ENCODE measurements at regions not wholly inside any gene's neighbourhood (a gene's known extent, or its start where the extent isn't known, plus 50 kb on each side); places are given as distances from the start of the nearest gene placed in this dataset.

GRCh38 chr10:2729197-2729596, 338.2 kb upstream of the PFKP start:
- DNase-seq (no peak), ATAC-seq (no peak)
- H3K36me3 ChIP-seq, result no peaks in the 10 kb centered on the region
- H3K4me3 ChIP-seq, result no peak overlapping the region
- no peaks in the 10 kb centered on the region for H3K4me1 ChIP-seq
- peaks cover 0 to 16% (median 0%) of the 10 kb centered on the region in 11 donors for H3K9me3 ChIP-seq
- no peak overlapping the region for H3K27ac ChIP-seq
- peaks cover 0 to 21% (median 8%) of the 10 kb centered on the region in 7 donors for H3K27me3 ChIP-seq
- TF ChIP-seq CTCF (IDR thresholded peaks at IDR 0.05), result no peak
- intact Hi-C loops (cut with DNase I), result no loop called here
- 70 to 79% methylated on average over 4 of the region's 4 CpGs for WGBS, 2 donors

DNA sequence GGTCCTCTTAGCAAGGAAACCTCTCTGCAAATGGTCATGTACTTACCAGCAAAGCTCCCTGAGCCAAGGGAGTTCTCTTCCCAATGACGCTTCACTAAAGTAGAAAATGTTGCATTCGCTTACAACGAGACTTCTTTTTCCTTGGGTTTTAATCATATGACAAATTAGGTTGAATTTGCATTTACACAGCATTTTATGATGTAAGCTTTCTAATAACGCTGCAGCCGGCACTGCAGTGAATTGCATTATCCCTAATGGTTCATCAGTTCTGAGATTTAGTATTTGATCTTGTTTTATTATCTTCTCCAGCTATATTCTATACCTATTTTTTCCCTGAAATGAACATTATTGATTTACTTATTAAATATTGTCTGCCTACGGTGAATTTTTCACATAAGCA, 339.3 kb upstream of the PFKP start:
- TF ChIP-seq CTCF (IDR thresholded peaks at IDR 0.05), result no peak
- DNase-seq (no peak), ATAC-seq (no peak)
- WGBS, 2 donors, result 91 to 93% methylated on average over 6 of the region's 6 CpGs
- Histone ChIP-seq H3K4me3 (no peak overlapping the region), H3K27me3 (peaks cover 0 to 16% (median 0%) of the 10 kb centered on the region in 7 donors), H3K4me1 (no peaks in the 10 kb centered on the region), H3K9me3 (peaks cover 0 to 14% (median 0%) of the 10 kb centered on the region in 11 donors), H3K27ac (no peak overlapping the region), H3K36me3 (no peaks in the 10 kb centered on the region)
- intact Hi-C loops (cut with DNase I), result no loop called here

DNA sequence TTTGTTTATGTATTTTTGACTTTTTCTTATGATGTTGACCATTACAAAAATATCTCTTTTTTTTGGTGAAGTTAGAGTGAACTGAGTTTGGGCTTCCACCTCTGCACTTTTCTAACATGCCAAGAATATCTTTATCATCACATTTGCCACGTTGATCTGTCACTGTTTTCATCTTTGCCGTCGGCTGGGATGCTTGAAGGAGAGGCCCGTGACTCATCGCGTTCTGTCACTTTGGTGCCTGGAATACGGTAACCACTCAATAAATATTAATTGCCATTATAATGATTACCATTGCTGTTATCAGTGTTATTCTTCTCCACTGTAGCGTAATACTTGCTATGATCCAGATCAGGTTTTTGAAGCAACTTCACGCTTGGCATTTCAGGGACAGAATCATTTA, 350.8 kb upstream of the PFKP start:
- H3K9me3 ChIP-seq, result peaks cover 0 to 2% (median 0%) of the 10 kb centered on the region in 11 donors
- no peak overlapping the region for H3K4me3 ChIP-seq
- H3K36me3 ChIP-seq, result no peaks in the 10 kb centered on the region
- no peak for DNase-seq
- H3K4me1 ChIP-seq, result no peaks in the 10 kb centered on the region
- no peak overlapping the region for H3K27ac ChIP-seq
- ATAC-seq, result no peak
- TF ChIP-seq CTCF (IDR thresholded peaks at IDR 0.05), result no peak
- WGBS, 2 donors, result 74 to 84% methylated on average over 9 of the region's 9 CpGs
- peaks cover 0 to 9% (median 0%) of the 10 kb centered on the region in 7 donors for H3K27me3 ChIP-seq
- intact Hi-C loops (cut with DNase I), result no loop called here

DNA sequence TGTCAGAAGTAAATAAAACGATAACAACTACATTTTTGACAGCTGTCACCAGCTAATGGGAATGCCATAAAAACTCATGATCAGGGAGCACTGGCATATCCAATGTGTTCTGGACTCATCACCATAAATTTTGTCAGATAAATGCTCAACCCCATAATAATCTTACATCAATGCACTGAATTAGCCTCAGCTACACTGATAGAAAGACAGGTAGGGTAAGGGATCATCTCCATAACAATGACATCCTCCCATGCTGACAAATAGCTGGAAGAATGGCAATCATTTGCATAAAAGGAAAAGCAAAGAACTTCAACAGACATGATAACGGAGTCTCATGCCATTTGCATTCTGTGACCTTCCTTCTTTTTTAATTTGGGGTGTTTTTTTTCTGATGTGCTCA, 352.8 kb upstream of the PFKP start:
- Histone ChIP-seq H3K27ac (no peak overlapping the region), H3K4me3 (no peak overlapping the region), H3K4me1 (no peaks in the 10 kb centered on the region), H3K36me3 (no peaks in the 10 kb centered on the region), H3K27me3 (peaks cover 0 to 9% (median 0%) of the 10 kb centered on the region in 7 donors), H3K9me3 (peaks cover 0 to 19% (median 0%) of the 10 kb centered on the region in 11 donors)
- ATAC-seq (no peak), DNase-seq (no peak)
- TF ChIP-seq CTCF (IDR thresholded peaks at IDR 0.05), result no peak
- 60 to 69% methylated on average over 2 of the region's 2 CpGs for WGBS, 2 donors
- intact Hi-C loops (cut with DNase I), result no loop called here
